Lower lobe of right lung (tissue), 2 donors: ENCODE measurements at regions not wholly inside any gene's neighbourhood (a gene's known extent, or its start where the extent isn't known, plus 50 kb on each side); places are given as distances from the start of the nearest gene placed in this dataset.

Source experiments
- ATAC-seq, 2 donors: fragments of 200-7000 bp; cut with Tn5 transposase; one replicate each; pipeline ENCODE4 v1.9.1; 2020 to 2022; ENCODE audit warnings: mild to moderate bottlenecking in 2 of 2, moderate library complexity in 2 of 2
- DNase-seq: peaks from one replicate; pipeline ENCODE4 v3.0.0-alpha.2; 2020
- H3K27ac ChIP-seq: fragments of 200-600 bp; one replicate; pipeline ENCODE4 v1.8.0; 2022
- H3K27me3 ChIP-seq: fragments of 200-600 bp; one replicate; pipeline ENCODE4 v1.8.0; 2022; ENCODE audit warnings: low read depth
- H3K36me3 ChIP-seq: fragments of 200-600 bp; one replicate; pipeline ENCODE4 v1.8.0; 2022; ENCODE audit warnings: mild to moderate bottlenecking
- H3K4me1 ChIP-seq: fragments of 200-600 bp; one replicate; pipeline ENCODE4 v1.8.0; 2022
- H3K4me3 ChIP-seq: fragments of 200-600 bp; one replicate; pipeline ENCODE4 v1.8.0; 2022; ENCODE audit warnings: mild to moderate bottlenecking
- H3K9me3 ChIP-seq: fragments of 200-600 bp; one replicate; pipeline ENCODE4 v1.8.0; 2022
- intact Hi-C: fragments of 100-400 bp; cut with DNase I; formaldehyde crosslinking; loops from one replicate; pipeline ENCODE4 v1.11.0; 2022
- TF ChIP-seq, protein P1 (sequence below): fragments of 200-600 bp; IDR thresholded peaks from one replicate; pipeline ENCODE4 v1.8.0; 2022; ENCODE audit warnings: antibody characterized with exemption, mild to moderate bottlenecking
- donor health status: DM: no; HTN: yes; CAD: no; lungs with severe emphysema.

DNA sequence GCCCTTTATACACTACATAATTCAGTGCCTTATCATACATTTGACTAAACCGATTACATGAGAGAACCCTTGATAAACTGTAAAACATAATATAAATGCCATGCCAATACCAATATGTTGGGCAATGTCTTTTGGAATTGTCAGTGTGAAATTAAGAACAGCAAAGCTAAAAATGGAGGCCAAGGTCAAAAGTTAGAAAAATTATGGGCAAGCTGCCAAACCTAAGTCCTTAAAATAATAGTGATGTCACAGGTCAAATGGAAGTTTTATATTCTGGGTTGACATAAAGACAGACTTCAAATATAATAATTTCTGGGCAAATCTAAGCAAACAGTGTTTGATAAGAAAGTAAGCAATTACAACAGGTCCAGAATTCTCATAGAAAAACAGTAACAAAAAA lies 696.7 kb downstream of the RNF144B start:
- Histone ChIP-seq H3K27me3 (no peaks in the 10 kb centered on the region), H3K36me3 (no peaks in the 10 kb centered on the region), H3K4me3 (no peak overlapping the region), H3K4me1 (no peaks in the 10 kb centered on the region), H3K27ac (no peak overlapping the region), H3K9me3 (no peaks in the 10 kb centered on the region)
- DNase-seq = no peak
- intact Hi-C loops = no loop called here
- ATAC-seq = no peak
- TF ChIP-seq, protein P1, sequence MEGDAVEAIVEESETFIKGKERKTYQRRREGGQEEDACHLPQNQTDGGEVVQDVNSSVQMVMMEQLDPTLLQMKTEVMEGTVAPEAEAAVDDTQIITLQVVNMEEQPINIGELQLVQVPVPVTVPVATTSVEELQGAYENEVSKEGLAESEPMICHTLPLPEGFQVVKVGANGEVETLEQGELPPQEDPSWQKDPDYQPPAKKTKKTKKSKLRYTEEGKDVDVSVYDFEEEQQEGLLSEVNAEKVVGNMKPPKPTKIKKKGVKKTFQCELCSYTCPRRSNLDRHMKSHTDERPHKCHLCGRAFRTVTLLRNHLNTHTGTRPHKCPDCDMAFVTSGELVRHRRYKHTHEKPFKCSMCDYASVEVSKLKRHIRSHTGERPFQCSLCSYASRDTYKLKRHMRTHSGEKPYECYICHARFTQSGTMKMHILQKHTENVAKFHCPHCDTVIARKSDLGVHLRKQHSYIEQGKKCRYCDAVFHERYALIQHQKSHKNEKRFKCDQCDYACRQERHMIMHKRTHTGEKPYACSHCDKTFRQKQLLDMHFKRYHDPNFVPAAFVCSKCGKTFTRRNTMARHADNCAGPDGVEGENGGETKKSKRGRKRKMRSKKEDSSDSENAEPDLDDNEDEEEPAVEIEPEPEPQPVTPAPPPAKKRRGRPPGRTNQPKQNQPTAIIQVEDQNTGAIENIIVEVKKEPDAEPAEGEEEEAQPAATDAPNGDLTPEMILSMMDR = no peak

DNA sequence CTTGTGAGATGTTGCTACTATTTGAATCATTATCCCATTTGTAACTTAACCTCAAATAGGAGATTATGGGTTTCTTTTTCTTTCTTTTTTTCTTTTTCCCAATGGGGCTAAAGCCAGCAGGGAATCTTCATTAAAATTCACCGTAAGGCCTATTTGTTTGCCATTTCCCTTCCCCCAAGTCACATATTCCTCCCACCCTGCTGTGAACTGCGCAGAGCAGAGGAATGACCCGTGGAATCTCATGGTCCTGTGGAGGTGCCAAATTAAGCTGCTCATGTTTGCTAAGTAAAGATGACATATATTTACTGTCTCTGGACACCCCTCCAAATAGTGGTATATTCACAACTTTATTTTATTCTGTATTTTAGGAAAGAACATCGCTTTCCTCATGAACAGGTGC lies 699.3 kb downstream of the RNF144B start:
- no peak overlapping the region for H3K4me3 ChIP-seq
- DNase-seq (no peak), ATAC-seq (no peak)
- no peaks in the 10 kb centered on the region for H3K4me1 ChIP-seq
- no peaks in the 10 kb centered on the region for H3K9me3 ChIP-seq
- TF ChIP-seq, protein P1 = no peak
- no peaks in the 10 kb centered on the region for H3K27me3 ChIP-seq
- intact Hi-C loops = no loop called here
- no peaks in the 10 kb centered on the region for H3K36me3 ChIP-seq
- no peak overlapping the region for H3K27ac ChIP-seq

DNA sequence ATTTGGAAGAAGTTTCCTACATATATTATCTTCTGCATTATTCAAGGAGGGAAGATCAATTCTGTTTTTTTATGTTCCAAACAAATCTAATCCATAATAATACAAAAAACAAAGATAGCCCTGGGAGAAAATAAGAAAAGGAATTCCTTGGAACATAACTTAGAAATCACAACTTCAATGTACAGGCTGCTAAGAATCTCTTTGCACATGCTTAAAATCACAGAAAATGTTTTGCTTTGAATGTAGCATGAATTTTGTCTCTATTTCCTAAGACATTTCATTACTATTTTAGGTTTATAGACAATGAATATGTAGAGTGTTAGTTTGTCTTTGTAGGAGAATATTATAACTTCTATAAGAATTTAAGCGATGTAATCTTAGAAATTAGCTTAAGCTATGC lies 700.1 kb downstream of the RNF144B start:
- ATAC-seq = no peak
- Histone ChIP-seq H3K36me3 (no peaks in the 10 kb centered on the region), H3K27ac (no peak overlapping the region), H3K4me3 (no peak overlapping the region), H3K4me1 (no peaks in the 10 kb centered on the region), H3K9me3 (no peaks in the 10 kb centered on the region), H3K27me3 (no peaks in the 10 kb centered on the region)
- TF ChIP-seq, protein P1 = no peak
- intact Hi-C loops = no loop called here
- no peak for DNase-seq

DNA sequence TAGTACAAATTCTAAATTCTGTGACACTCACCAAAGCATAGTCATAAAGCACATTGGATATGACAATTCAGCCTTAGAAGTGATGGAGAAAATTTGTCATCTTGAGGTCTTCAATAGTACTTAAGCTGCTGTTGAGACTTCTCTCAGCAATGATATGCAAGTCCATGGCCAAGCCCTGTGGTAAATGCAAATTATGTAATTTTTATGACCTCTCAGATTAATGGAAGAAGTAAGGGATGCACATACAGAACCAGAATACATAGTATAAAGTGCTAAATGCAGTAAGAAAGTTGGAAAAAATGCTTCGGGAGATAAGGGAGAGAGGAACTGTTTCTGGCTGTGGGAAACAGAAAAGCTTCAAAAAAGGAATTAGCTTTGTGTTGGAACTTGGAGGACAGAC lies 700.7 kb downstream of the RNF144B start:
- Histone ChIP-seq H3K27ac (no peak overlapping the region), H3K9me3 (no peaks in the 10 kb centered on the region), H3K36me3 (no peaks in the 10 kb centered on the region), H3K27me3 (no peaks in the 10 kb centered on the region), H3K4me3 (no peak overlapping the region), H3K4me1 (no peaks in the 10 kb centered on the region)
- ATAC-seq (no peak), DNase-seq (no peak)
- TF ChIP-seq, protein P1 = no peak
- intact Hi-C loops = no loop called here

DNA sequence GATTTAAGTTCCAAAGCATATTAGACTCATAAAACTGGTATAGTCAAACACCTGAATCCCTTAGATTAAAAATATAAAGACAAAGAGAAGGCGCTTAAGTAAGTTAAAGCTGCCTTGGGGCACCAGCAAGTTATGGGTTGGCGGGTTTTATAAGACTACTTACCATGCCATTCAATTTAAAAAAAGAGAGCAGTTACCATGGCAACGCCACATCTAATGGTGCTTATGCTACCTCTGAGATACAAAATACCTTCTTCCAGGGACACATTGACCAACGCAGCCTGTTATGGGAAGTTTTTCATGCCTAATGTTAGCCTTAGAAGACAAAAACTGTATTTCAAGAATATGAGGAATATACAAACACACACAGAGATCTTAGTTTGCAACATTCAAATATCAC lies 713.6 kb downstream of the RNF144B start:
- no peak for ATAC-seq
- intact Hi-C loops = no loop called here
- H3K27me3 ChIP-seq = no peaks in the 10 kb centered on the region

More for the DNA sequence above, 713.6 kb downstream of the RNF144B start:
- Histone ChIP-seq H3K4me3 (no peak overlapping the region), H3K27ac (no peak overlapping the region), H3K36me3 (no peaks in the 10 kb centered on the region), H3K4me1 (no peaks in the 10 kb centered on the region), H3K9me3 (peaks cover 4% of the 10 kb centered on the region)
- no peak for DNase-seq
- TF ChIP-seq, protein P1 = no peak
